Body of pancreas (tissue), 4 donors: ENCODE measurements at regions not wholly inside any gene's neighbourhood (a gene's known extent, or its start where the extent isn't known, plus 50 kb on each side); places are given as distances from the start of the nearest gene placed in this dataset.

ENCODE experiments used
- ATAC-seq: fragments of 150-250 bp; one replicate; pipeline ENCODE4 v1.9.1; 2016
- DNase-seq, 4 donors: peaks; one replicate each; pipeline ENCODE4 v3.0.0-alpha.2; 2019
- H3K27ac ChIP-seq, 4 donors: fragments of 200-600 bp; sonication (generic); 1 replicate in 3 of 4; 2 replicates in 1 of 4; pipeline versions ENCODE4 v1.5.1 to v1.6.1; 2016 to 2019; ENCODE audit warnings: mild to moderate bottlenecking in 1 of 4, mixed read lengths in 1 of 4, moderate library complexity in 1 of 4
- H3K27me3 ChIP-seq, 2 donors: fragments of 200-600 bp; sonication (generic); one replicate each; pipeline ENCODE4 v1.6.0; 2016; ENCODE audit warnings: mild to moderate bottlenecking in 1 of 2
- H3K36me3 ChIP-seq, 2 donors: fragments of 200-600 bp; sonication (generic); replicated peaks in 1 of 2; 2 replicates each; pipeline ENCODE4 v1.5.1; 2016; ENCODE audit warnings: low read depth in 2 of 2; ENCODE audit not compliant: insufficient read depth in 1 of 2
- H3K4me1 ChIP-seq: fragments of 200-600 bp; sonication (generic); one replicate; pipeline ENCODE4 v1.6.0; 2016
- H3K4me3 ChIP-seq, 2 donors: fragments of 200-600 bp; sonication (generic); 1 replicate in 1 of 2; 2 replicates in 1 of 2; pipeline ENCODE4 v1.5.1; 2016 to 2019
- H3K9me3 ChIP-seq, 3 donors: fragments of 200-600 bp; sonication (generic); 1 replicate in 2 of 3; 2 replicates in 1 of 3; pipeline ENCODE4 v1.5.1; 2016
- POLR2A ChIP-seq, 3 donors: fragments of 450-650 bp; IDR thresholded peaks; one replicate each; pipeline ENCODE4 v1.6.1; 2016; ENCODE audit warnings: antibody characterized with exemption in 3 of 3, mild to moderate bottlenecking in 2 of 3
- WGBS, 2 donors: methylation state at CpG; one replicate each; pipeline ENCODE4 v1.1.5; 2017; 5-methylcytosine and 5-hydroxymethylcytosine counted together
- intact Hi-C: fragments of 100-400 bp; cut with DNase I; formaldehyde crosslinking; loops from one replicate; pipeline ENCODE4 v1.15.1; 2023
- TF ChIP-seq, protein P1 (sequence below), 7 experiments: fragments of 450-650 bp in 4 of 7; fragments of 200-600 bp in 3 of 7; sonication (generic) in 3 of 7; IDR thresholded peaks; one replicate each; pipeline ENCODE4 v1.5.1; 2016 to 2019; ENCODE audit warnings: antibody characterized with exemption in 7 of 7

DNA sequence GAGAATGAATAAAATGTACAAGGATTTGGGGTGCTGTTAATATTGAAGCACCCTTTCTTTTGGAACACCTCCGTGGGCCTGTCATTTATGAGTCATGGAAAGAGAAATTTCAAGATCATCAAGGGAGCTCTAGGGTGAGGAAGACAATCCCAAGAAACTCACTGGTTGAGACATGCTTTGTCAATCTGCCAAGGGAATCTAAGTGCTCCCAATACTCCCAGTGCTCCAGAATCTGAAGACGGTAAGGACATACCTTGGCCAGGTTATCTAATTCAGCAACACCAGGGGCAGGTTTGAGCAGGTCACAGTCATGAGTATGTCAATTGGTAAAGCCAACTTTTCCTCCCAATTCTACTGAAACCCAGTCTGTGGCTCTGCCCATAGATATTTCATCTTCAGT is 556.4 kb upstream of the CPEB2 start:
- Histone ChIP-seq H3K36me3 (no peaks in the 10 kb centered on the region), H3K27me3 (no peaks in the 10 kb centered on the region), H3K4me3 (no peak overlapping the region), H3K27ac (no peak overlapping the region), H3K4me1 (no peaks in the 10 kb centered on the region), H3K9me3 (no peaks in the 10 kb centered on the region)
- TF ChIP-seq, protein P1, sequence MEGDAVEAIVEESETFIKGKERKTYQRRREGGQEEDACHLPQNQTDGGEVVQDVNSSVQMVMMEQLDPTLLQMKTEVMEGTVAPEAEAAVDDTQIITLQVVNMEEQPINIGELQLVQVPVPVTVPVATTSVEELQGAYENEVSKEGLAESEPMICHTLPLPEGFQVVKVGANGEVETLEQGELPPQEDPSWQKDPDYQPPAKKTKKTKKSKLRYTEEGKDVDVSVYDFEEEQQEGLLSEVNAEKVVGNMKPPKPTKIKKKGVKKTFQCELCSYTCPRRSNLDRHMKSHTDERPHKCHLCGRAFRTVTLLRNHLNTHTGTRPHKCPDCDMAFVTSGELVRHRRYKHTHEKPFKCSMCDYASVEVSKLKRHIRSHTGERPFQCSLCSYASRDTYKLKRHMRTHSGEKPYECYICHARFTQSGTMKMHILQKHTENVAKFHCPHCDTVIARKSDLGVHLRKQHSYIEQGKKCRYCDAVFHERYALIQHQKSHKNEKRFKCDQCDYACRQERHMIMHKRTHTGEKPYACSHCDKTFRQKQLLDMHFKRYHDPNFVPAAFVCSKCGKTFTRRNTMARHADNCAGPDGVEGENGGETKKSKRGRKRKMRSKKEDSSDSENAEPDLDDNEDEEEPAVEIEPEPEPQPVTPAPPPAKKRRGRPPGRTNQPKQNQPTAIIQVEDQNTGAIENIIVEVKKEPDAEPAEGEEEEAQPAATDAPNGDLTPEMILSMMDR (IDR thresholded peaks at IDR 0.05) = no peak
- TF ChIP-seq POLR2A (IDR thresholded peaks at IDR 0.05) = no peak
- DNase-seq (no peak), ATAC-seq (no peak)
- WGBS, 2 donors = 86 to 91% methylated on average over 2 of the region's 2 CpGs
- intact Hi-C loops = no loop called here

DNA sequence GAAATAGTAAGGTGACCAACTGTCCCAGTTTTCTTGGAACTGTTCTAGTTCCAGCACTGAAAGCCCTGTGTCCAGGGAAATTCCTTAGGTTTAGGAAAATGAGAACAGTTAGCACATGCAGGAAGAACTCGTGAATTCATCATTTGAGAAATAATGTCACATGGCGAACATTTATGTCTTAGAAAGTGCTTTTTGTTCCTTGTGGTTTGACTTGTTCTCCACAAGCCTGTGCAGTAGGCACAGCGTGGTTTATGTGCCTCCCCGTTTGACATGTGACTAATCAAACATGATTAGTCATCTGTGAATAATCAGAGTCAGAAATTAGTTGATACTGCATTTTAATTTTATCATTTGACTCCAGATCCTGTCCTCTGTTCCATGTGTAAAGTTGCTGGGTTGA is 556.0 kb upstream of the CPEB2 start:
- Histone ChIP-seq H3K4me1 (no peaks in the 10 kb centered on the region), H3K27me3 (no peaks in the 10 kb centered on the region), H3K36me3 (no peaks in the 10 kb centered on the region), H3K27ac (no peak overlapping the region), H3K9me3 (no peaks in the 10 kb centered on the region), H3K4me3 (no peak overlapping the region)
- TF ChIP-seq, protein P1 (IDR thresholded peaks at IDR 0.05) = no peak
- no peak for TF ChIP-seq POLR2A (IDR thresholded peaks at IDR 0.05)
- no peak for DNase-seq
- intact Hi-C loops = no loop called here
- WGBS, 2 donors = 43 to 60% methylated on average over 4 of the region's 4 CpGs
- no peak for ATAC-seq

DNA sequence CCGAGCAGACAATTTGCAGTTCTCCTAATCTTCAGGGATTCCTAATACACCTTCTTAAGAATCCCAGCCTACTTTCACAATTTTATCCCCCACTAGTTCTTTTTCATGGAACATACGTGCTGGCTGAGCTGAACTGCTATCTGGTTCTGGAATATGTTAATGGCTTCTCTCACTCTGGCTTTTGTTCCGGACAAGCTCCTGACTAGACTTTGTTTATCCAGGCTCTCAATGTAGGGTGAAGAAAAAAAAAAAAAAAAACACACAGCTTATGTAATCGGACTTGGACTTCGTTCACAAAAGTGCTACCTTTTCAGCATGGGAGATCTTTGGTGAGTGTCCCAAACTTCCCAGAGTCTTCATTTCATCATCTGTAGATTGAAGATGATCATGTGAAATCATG is 555.4 kb upstream of the CPEB2 start:
- Histone ChIP-seq H3K27ac (no peak overlapping the region), H3K9me3 (no peaks in the 10 kb centered on the region), H3K36me3 (no peaks in the 10 kb centered on the region), H3K27me3 (no peaks in the 10 kb centered on the region), H3K4me3 (no peak overlapping the region), H3K4me1 (no peaks in the 10 kb centered on the region)
- ATAC-seq = no peak
- intact Hi-C loops = no loop called here
- WGBS, 2 donors = 28 to 30% methylated on average over 5 of the region's 5 CpGs
- DNase-seq = no peak
- TF ChIP-seq POLR2A (IDR thresholded peaks at IDR 0.05) = no peak
- TF ChIP-seq, protein P1 (IDR thresholded peaks at IDR 0.05) = no peak

DNA sequence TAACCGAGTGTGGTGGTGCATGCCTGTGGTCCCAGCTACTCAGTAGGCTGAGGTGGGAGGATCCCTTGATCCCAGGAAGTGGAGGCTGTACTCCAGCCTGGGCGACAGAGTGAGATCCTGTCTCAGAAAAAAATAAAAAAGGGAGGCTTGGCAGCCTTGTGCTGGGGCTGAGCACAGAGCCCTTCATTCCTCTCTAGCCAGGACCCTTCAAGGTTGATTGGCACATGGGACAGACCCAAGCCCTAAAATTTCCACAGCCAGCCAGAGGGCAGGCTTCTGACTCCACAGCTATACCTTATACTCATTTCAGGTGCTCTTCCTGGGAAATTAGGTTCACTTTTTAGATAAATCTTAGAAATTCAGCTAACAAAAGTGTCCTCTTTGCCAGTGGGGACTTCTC is 553.0 kb upstream of the CPEB2 start:
- ATAC-seq = no peak
- 77 to 83% methylated on average over 2 of the region's 2 CpGs for WGBS, 2 donors
- H3K36me3 ChIP-seq = no peaks in the 10 kb centered on the region

DNA sequence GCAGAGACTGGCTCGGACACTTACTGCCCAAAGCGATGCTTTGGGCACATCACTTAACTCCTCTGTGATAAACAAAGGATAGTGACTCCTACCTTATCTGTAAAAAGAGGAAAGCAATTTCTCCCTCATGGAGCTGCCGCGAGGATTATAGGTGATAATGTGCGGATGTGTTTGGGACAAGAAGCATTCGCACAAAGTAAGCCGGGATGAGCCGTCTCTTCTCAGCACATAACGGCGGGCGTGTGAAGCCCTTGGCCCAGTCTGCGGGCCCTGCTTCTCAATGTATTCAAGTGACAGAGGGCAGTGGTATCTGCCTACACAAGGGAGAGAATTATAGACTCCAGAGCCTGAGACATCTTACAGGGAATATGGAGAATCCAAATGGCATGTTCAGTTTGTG is 550.3 kb upstream of the CPEB2 start:
- intact Hi-C loops = no loop called here
- Histone ChIP-seq H3K4me1 (no peaks in the 10 kb centered on the region), H3K27ac (no peak overlapping the region), H3K9me3 (no peaks in the 10 kb centered on the region), H3K4me3 (no peak overlapping the region), H3K27me3 (no peaks in the 10 kb centered on the region), H3K36me3 (no peaks in the 10 kb centered on the region)
- WGBS, 2 donors = 85 to 91% methylated on average over 12 of the region's 12 CpGs
- TF ChIP-seq, protein P1 (IDR thresholded peaks at IDR 0.05) = no peak
- no peak for TF ChIP-seq POLR2A (IDR thresholded peaks at IDR 0.05)
- DNase-seq (no peak), ATAC-seq (no peak)

More for the DNA sequence above, 553.0 kb upstream of the CPEB2 start:
- no peaks in the 10 kb centered on the region for H3K27me3 ChIP-seq
- no peak overlapping the region for H3K27ac ChIP-seq
- no peak overlapping the region for H3K4me3 ChIP-seq
- DNase-seq = no peak
- H3K9me3 ChIP-seq = no peaks in the 10 kb centered on the region
- intact Hi-C loops = no loop called here
- H3K4me1 ChIP-seq = no peaks in the 10 kb centered on the region
- no peak for TF ChIP-seq POLR2A (IDR thresholded peaks at IDR 0.05)
- TF ChIP-seq, protein P1 (IDR thresholded peaks at IDR 0.05) = no peak
